Kidney glomerular epithelial cell (primary cell): ENCODE measurements at regions not wholly inside any gene's neighbourhood (a gene's known extent, or its start where the extent isn't known, plus 50 kb on each side); places are given as distances from the start of the nearest gene placed in this dataset.

Experiments used
- DNase-seq: peaks from one replicate; lab custom pipeline; 2025; lab: John Stamatoyannopoulos, UW

DNA sequence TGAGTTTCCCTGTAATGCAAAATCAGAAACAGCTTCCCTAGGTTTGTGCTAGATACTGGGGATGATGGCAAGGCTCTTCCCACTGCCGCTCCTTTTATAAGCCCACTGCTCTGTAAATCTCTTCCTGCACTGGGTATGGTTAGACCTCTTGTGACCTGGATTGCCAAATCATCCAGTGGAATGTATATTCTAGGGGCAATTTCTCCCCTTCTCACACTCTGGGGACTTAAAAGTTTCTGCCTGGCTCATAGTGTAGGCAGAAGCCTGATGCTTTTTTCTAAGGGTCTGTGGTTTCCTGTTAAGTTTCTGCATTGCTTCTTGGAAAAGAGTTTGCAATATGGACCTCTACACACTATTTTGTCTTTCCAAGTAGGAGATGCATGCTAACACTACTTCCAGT lies 1582.0 kb upstream of the PCDH20 start:
- no peak for DNase-seq

DNA sequence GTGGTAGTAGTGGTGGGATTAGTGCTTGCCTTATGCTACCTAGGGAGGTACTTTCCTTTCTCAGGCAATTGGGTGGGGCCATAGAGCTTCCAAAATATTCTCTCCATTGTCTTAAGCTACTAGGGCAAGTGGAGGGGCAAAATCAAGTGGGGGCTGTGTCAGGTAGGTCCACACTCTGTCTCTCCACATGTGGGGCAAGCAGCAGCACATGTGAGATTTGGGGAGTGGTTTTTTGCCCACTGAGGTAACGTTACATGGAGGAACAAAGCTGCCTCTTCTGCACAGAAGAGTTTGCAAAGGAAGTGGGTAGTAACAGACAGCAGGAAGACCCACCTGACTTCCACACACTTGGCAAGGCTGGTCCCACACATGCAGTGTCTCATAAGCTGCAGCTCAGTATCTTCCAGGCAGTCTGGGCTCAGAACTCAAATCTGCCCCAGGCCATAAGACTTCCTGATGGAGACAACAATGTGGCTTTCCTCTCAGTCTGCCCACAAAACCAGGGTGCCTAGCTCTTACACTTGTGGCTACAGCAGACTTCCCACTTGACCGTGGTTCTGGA lies 1581.5 kb upstream of the PCDH20 start:
- no peak for DNase-seq

DNA sequence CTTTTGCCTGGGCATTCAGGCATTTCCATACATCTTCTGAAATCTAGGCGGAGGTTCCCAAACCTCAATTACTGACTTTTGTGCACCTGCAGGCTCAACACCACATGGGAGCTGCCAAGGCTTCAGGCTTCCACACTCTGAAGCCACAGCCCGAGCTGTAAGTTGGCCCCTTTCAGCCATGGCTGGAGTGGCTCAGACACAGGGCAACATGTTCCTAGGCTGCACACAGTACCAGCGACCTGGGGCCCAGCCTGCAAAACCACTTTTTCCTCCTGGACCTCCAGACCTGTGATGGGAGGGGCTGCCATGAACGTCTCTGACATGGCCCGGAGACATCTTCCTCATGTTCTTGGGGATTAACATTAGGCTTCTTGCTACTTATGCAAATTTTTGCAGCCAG lies 1558.2 kb upstream of the PCDH20 start:
- no peak for DNase-seq

DNA sequence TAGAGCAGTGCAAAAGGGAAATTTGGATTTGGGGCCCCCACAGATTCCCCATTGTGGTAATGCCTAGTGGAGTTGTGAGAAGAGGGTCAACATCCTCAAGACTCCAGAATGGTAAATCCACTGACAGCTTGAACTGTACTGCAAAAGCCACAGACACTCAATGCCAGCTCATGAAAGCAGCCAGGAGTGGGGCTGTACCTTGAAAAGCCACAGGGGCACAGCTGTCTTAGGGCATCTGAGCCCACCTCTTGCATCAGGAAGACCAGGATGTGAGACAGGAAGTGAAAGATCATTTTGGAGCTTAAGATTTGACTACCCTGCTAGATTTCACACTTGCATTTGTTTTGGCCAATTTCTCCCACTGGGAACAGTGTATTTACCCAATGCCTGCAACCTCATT lies 1548.9 kb upstream of the PCDH20 start:
- no peak for DNase-seq

DNA sequence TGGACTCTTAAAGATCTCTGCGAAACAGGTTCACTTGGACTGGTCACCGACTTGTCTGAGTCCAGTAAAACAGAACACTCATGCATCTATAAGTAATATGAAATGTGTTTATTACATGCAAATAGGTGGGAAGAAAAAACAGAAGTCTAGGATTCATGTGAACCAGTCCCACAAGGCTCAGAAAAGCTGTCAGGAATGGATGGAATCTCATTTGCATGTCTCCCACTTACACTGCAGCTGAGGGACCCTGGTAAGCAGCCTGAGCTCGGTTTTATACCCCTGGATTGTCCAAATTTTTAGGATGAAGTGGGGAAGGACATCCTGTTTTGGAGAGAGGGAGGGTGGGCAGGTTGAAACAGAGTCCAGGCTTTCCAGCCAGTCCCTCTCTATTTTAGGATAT lies 1545.1 kb upstream of the PCDH20 start:
- DNase-seq: no peak

DNA sequence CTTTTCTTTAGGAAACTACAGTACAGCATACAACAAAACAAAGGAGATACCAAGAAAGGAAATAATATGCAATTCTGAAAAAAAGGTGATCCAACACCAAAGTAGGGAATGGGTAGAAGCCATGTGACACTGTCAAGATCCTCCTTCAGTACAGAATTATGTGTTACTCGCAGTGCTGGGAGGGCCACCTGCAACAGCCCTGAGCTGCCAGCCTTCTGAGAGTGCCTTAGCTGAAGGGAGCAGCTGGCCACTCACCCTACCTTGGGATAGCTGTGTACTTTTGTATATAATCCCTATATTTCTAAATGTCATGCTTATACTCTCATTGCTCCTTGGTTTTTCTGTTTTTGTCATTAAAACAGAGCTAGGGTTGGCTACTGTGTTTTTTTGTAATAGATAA lies 1518.2 kb upstream of the PCDH20 start:
- no peak for DNase-seq

DNA sequence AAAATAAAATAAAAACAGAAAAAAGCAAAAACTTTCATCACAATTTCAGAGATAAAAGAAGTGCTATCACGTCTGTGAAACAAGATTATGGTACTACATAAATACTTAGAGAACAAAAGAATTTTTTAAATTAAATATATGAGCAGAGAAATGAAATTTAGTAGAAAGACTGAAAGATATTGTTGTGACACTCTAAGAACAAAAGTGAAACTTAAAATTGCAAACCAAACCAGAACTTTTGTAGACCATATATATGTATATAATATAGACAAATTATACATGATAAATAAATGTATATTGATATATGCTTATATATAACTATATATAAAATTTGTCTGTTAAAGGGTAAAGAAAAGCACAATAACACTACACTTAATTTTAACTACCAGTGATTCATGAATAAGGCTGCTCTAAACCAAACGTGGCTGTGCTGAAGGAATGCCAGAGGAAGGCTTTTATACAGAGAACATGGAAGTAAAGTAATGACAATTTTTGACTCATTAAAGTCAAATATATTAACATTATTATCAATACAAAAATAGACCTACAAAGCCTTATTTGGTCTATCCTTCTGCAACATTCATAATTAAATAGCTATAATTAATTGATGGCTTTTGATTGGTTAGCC lies 1516.7 kb upstream of the PCDH20 start:
- DNase-seq: no peak

DNA sequence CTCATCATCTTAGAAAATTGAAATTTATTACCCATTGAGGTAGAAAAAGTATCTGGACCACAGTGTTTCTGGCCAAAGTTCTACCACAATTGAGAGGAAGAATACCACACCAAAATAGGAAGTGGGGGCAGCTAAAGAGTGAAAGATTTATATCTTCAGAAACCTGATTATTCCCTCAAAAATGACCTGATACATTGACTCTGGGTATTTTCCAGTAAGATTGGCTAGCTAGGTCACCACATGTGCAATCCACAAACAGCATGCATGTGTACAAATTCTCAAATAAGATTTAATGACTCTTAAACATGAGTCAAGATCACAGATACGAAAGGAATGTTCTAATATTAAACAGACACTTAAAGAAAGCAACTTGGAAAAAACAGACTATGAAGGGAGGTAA lies 1516.2 kb upstream of the PCDH20 start:
- DNase-seq: no peak

DNA sequence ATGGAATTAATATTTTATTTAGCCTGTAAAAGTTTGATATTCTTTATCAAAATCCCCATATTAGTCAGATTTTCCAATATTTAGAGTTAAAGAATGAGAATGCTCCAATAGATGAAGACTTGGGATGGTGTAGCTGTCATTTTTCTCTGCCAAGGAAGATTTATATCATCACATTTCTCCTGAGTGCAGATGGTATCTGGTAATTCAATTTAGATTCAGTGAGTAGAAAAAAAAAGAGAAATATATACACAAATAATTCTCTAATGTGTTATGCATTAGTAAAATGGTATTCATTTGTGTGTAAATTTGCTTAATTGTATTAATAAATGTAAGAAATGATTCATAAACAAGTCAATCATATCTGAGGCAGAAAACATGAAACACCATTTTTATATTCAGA lies 1508.7 kb upstream of the PCDH20 start:
- DNase-seq: no peak

DNA sequence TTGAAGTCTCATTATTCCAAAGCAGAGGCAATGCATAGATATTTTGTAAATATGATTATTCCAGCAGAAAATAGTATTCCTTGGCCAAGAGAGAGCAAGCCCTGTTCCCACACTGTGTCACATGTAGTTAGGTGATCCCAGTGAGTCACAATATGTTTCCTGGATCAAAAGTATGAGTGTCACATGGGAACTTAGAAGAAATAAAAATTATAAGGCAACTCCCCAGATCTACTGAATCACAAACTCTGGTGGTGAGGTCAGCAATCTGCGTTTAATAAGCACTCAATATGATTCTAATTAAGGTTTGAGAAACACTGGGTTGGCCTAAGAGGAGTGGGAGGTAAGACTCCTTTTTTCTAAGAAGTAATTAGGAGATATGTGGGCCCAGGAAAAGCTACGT lies 1504.5 kb upstream of the PCDH20 start:
- no peak for DNase-seq

DNA sequence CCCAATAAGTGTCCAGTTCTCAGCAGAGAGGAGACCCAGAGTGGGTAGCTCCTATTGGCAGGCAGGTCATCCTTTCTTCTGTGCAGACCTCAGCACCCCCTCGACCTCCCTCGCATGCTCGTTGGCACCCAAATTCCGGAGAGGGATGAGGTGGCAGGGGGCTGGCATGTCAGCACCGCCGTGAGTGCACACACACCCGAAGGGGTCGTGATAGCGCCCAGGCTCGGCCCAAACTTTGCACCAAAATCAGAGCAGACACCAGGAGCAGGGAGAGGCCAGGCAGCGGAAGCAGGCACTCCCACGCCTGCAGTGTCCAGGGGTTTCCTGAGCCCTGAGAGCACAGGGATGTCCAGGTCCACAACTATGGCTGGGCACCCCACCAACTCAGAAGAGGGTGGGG lies 1503.8 kb upstream of the PCDH20 start:
- DNase-seq: no peak

DNA sequence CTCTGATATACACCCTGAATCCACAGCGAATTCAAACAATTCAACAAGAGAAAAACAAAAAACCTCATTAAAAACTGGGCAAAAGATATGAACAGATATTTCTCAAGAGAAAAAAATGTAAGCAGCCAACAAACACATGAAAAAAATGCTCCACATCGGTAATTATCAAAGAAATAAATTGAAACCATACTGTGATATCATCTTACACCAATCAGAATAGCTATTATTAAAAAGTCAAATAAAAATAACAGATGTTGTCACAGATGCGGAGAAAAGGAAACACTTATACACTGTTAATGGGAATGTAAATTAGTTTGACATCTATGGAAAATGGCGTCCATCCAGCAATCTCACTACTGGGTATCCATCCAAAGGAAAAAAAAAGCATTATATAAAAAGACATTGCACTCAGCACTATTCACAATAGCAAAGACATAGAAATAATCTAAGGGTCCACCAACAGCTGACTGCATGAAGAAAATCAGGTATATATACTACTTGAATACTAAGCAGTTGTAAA lies 1495.0 kb upstream of the PCDH20 start:
- DNase-seq: no peak

DNA sequence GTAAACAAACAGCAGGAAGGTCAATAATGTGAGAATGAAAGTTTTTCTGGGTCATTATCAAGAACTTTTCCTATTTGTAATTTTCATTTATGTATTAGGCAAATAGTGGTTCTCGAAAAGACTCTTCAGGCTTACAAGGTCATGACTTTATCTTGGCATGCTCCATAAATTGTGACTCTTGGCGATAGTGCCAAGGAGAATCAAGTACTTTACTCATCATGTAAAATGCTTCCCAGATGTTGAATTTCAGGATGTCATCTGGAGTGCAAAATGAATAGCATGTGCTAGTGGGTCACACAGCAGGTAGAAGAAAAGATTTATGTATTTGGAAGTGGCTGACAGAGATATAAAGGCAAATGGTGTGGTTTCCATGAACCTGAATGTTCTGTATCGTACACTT lies 1492.7 kb upstream of the PCDH20 start:
- no peak for DNase-seq

DNA sequence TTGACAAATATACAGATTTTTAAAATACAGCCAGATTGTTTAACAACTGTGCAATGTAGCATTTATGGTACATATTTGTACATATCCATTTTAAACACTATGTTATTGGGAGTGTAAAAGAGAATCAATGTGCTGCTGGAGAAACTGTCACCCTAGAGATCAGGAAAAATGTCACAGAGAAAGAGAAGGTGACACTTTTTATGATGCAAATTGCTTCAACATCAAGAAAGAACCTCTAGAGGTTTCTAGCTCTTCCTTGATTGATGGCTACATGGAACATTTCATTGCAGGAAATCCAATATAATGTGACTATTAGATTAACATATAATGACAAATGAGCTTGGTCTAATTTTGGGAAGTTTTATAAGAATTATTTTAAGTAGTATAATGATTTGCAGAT lies 1491.2 kb upstream of the PCDH20 start:
- DNase-seq: no peak

DNA sequence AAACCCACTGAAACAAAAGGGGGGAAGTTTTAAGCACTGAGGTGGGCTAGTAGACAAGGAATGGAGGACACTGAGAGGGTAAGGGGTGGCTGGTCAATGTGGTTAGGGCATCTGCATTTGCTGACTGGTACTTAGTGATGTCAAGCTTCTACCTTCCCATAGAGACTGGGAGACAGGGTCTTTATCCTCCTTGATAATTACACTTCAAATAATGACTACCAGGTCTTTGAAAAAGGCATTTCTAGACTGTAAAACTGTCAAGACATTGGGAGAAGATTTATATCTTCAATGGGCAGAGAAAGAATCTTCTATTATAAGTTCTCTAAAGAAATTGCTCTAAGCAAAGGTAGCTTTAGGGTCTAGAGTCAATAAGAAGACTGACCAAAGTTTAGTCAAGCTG lies 1490.8 kb upstream of the PCDH20 start:
- no peak for DNase-seq

DNA sequence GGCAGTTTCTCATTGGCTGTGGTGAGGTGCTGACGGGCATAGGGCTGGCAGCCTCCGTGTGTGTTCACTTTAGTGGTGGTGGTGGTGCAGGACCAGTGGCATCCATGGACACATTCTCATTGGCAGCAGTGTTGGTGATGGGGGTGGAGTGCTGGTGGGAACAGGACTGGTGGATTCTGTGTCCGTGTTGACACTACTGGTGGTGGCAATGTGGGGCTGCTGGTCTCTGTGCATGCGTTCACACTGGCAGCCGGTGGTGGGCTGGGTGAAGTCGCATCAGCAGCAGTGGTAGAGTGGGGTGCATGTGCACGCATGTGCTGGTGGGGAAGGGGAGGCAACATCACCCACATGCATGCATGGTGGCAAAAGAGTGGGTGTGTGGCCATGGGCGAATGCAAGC lies 1471.4 kb upstream of the PCDH20 start:
- DNase-seq: no peak

DNA sequence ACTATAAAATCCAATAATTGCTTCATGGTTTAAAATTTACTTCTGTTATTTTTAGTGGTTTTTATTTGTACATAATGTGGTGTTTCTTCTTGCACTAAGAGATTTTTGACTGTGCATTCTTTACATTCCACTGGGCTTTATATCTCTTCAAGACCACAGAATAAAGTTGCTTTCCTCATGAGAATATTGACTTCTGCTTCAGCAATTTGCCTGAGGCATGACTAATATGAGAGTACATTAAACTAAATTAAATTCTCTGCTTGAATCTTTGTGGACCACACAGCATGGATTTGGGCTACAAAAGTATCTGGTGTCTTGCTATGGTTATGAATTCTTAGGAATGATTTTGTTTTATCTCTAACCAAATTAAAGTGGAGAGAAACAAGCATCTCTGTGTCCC lies 1463.4 kb upstream of the PCDH20 start:
- no peak for DNase-seq

DNA sequence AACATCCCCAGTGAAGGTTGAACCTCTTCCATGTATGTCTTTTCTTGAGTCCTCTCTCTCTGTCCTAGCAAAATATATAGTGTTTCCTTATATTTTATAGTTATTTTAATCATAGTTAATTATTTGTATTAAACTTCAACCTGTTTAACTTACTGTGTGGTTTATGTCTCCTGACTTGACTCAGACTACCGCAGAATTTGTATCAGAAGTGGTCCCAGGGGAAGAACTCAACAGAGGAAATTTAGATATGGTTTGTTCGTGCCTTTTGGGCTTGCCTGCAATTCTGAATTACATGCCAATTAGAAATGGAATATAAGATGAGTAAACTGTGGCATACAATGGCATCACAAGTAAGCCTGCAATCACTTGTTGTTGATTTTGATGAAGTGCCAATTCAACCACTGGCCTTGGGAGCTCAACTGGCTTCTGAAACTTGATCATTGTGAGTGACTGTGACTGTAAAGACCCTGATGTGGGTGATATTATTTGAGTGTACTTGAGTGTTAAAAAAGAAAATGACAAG lies 1459.5 kb upstream of the PCDH20 start:
- DNase-seq: no peak

DNA sequence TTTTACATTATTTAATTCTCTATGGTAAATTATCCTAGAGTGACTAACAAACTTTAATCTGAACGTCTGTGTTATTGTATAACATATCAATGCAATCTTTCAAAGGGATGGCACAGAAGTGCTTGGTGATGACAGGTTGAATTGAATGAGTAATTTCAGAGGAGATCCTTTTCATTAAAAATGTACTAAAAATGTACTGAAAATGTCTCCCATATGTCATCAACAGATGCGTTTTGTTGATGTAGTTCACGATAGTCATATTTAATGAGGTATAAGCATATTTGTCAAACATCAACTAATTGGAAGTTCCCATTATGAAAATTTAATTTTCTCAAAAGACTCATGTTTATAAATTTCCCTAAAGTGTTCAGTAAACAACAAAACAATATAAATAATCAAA lies 1434.7 kb upstream of the PCDH20 start:
- no peak for DNase-seq

DNA sequence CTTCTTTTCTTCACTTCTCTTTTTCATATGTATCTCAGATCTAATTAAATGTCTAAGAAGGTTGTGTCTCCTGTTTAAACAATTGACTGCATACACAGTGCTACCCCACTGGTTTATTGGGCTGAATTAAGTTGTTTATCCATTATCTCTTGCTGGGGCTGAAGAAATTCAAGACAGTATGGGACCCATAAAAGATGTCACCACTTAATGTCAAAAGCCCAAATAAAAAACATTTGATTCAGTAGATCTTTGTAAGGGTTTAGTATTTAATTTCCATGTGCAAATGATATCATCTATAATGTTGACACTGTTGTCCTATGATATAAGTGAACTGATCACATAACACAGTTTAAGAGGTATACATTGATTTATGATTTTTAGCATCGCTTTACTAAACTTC lies 1431.9 kb upstream of the PCDH20 start:
- DNase-seq: no peak

DNA sequence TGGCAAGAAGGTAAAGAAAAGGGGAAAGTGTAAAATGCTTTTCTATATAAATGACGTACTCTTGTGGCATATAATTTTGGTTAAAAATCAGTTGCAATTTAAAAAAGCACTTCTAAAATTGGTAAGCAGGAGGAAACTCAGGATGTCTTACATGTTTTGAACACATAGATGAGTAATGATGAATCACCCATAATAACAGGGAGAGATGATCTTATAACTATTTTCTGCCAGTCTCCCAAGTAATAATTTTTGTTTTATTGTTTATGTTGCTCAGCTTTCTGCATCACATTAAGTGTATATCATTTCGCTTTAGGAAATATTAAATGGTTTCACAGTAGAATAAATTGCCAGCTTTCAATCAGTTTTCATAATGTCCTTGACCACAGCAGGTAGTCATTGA lies 1430.7 kb upstream of the PCDH20 start:
- no peak for DNase-seq

DNA sequence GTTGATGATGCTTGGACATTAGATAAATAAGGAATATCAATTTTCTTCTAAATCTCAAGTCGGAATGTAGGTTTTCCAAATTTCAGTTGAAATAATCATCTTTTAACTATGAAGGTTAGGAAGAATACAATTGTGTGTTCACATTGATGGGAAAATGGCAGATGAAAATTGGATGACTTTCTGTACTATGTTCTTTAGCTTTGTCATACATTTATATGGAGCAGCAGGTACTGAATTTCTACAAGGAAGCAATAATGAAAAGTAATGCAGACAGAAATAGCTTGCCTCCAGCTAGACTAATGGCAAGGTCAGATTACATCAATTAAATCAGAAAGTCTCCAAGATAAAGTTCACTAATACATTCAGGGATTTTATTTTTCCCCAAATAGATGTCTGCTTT lies 1423.7 kb upstream of the PCDH20 start:
- DNase-seq: no peak

DNA sequence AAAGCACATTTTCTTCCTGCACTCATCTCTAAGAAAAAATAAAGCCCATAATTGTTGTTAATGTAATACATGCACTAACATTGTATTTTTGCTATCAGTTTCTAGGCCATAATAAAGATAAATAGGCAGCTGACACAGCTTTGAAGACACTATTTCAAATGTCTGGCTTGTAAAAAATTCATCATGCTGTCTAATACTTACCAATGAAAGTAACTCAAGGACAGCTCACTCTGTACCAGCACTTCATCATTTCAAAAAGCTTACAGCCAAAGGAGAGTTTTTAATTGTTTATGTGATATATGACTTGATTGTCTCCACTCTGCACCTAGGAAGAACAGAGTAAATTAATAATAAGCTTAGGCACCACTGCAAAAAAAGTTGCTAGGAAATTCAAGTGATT lies 1423.3 kb upstream of the PCDH20 start:
- no peak for DNase-seq

DNA sequence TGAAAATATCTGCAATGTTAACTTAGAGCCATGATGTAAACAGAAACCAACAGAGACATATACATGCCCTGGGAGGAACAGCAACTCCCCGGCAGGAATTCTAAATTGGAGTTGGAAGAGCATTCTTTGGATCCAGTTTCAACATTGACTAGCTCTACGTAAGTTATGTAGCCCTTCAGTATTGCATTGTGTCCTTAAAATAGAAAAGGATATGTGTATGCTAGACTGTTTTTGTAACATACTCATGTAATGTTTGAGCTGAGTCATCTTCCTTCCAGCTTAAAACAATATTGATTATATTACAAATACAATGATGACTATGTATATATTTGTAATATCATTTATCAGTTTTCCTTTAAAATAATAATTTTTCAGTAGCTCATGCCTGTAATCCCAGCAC lies 1422.2 kb upstream of the PCDH20 start:
- no peak for DNase-seq
